Erythroblast (primary cell): ENCODE measurements at regions not wholly inside any gene's neighbourhood (a gene's known extent, or its start where the extent isn't known, plus 50 kb on each side); places are given as distances from the start of the nearest gene placed in this dataset.

Experiments
- GATA1 ChIP-seq: IDR thresholded peaks from 2 replicates; pipeline ENCODE4 v1.6.1; 2011; ENCODE audit warnings: low read depth, mild to moderate bottlenecking, control low read depth, low read length, moderate library complexity
- POLR2A ChIP-seq: IDR thresholded peaks from 2 replicates; pipeline ENCODE4 v1.6.1; 2011; ENCODE audit warnings: mild to moderate bottlenecking, low read length

DNA sequence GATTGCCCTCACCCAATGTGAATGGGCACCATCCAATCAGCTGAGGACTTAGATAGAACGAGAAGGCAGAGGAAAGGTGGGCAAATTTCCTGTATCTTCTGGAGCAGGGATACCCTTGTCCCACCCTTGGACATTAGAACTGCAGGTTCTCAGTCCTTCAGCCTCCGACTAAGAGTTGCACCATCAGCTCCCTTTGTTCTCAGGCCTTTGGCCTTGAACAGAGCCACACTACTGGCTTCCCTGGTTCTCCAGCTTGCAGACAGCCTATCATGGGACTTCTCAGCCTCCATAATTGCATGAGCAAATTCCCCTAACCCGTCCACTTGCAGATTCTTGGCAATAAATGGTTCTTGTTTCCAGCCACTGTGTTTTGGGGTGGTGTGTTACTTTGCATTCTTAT lies 102.4 kb downstream of the LSM3 start:
- no peak for TF ChIP-seq POLR2A
- no peak for TF ChIP-seq GATA1
